NCI-H2227 treated with DMSO at 0.1 percent for 48 hours (cell line): ENCODE measurements at regions not wholly inside any gene's neighbourhood (a gene's known extent, or its start where the extent isn't known, plus 50 kb on each side); places are given as distances from the start of the nearest gene placed in this dataset.
"Not testable (repeated sequence)": the region's sequence is repeated elsewhere in the genome, so short reads cannot be mapped to it uniquely, and the experiment has no call there.

Experiments used
- DNase-seq: peaks from one replicate; lab custom pipeline; 2025; lab: John Stamatoyannopoulos, UW

- DNase-seq: no peak
Observed at GRCh38 chr2:145411493-145411892, 891.6 kb upstream of the ZEB2 start.

GRCh38 chr2:145410086-145410485, 890.2 kb upstream of the ZEB2 start:
- no peak for DNase-seq

GRCh38 chr2:145408980-145409379, 889.1 kb upstream of the ZEB2 start:
- no peak for DNase-seq

- DNase-seq: no peak
Observed at GRCh38 chr2:145404690-145405089, 884.8 kb upstream of the ZEB2 start.

- DNase-seq: no peak
Observed at GRCh38 chr2:145402706-145403277, 882.9 kb upstream of the ZEB2 start.

GRCh38 chr2:145399131-145399530, 879.2 kb upstream of the ZEB2 start:
- DNase-seq: no peak

- DNase-seq: no peak
Observed at GRCh38 chr2:145394181-145394580, 874.3 kb upstream of the ZEB2 start.

- DNase-seq: no peak
Observed at GRCh38 chr2:145386973-145387372, 867.1 kb upstream of the ZEB2 start.

- DNase-seq: no peak
Observed at GRCh38 chr2:145383961-145384360, 864.0 kb upstream of the ZEB2 start.

- DNase-seq: no peak
Observed at GRCh38 chr2:145380436-145381017, 860.6 kb upstream of the ZEB2 start.

GRCh38 chr2:145379934-145380333, 860.0 kb upstream of the ZEB2 start:
- no peak for DNase-seq

GRCh38 chr2:145374165-145374564, 854.2 kb upstream of the ZEB2 start:
- DNase-seq: no peak

- DNase-seq: not testable (repeated sequence)
Observed at GRCh38 chr2:145367334-145367733, 847.4 kb upstream of the ZEB2 start.

- no peak for DNase-seq
Observed at GRCh38 chr2:145366341-145366740, 846.4 kb upstream of the ZEB2 start.

GRCh38 chr2:145360129-145360790, 840.3 kb upstream of the ZEB2 start:
- no peak for DNase-seq

GRCh38 chr2:145359561-145359960, 839.6 kb upstream of the ZEB2 start:
- DNase-seq: no peak

GRCh38 chr2:145356056-145356455, 836.1 kb upstream of the ZEB2 start:
- no peak for DNase-seq

GRCh38 chr2:145352484-145352883, 832.6 kb upstream of the ZEB2 start:
- no peak for DNase-seq

GRCh38 chr2:145351864-145352425, 832.0 kb upstream of the ZEB2 start:
- no peak for DNase-seq

GRCh38 chr2:145350011-145350410, 830.1 kb upstream of the ZEB2 start:
- no peak for DNase-seq

- no peak for DNase-seq
Observed at GRCh38 chr2:145344076-145344724, 824.3 kb upstream of the ZEB2 start.

GRCh38 chr2:145343287-145343686, 823.4 kb upstream of the ZEB2 start:
- DNase-seq: no peak

GRCh38 chr2:145341536-145341935, 821.6 kb upstream of the ZEB2 start:
- DNase-seq: no peak
